K562 (cell line): ENCODE measurements at regions not wholly inside any gene's neighbourhood (a gene's known extent, or its start where the extent isn't known, plus 50 kb on each side); places are given as distances from the start of the nearest gene placed in this dataset.

ENCODE experiments used
- HMGN3 ChIP-seq: IDR thresholded peaks from 2 replicates; pipeline ENCODE4 v1.6.1; 2011; ENCODE audit warnings: borderline replicate concordance, low read depth, mild to moderate bottlenecking, mixed read lengths, low read length; ENCODE audit not compliant: insufficient read length; ENCODE audit errors: extremely low read depth
- HNRNPH1 ChIP-seq: fragments of 200-400 bp; formaldehyde crosslinking; optimal IDR thresholded peaks from 2 replicates; pipeline ENCODE3; 2017; ENCODE audit warnings: low read depth, mild to moderate bottlenecking, low read length, moderate library complexity
- NFIC ChIP-seq: fragments of 450-650 bp; IDR thresholded peaks from 2 replicates; pipeline ENCODE4 v1.6.1; 2017; ENCODE audit warnings: mild to moderate bottlenecking, inconsistent platforms
- RBM25 ChIP-seq: fragments of 200-400 bp; formaldehyde crosslinking; IDR thresholded peaks from 2 replicates; pipeline ENCODE4 v1.6.1; 2018; ENCODE audit warnings: low read length, low read depth, moderate library complexity; ENCODE audit not compliant: severe bottlenecking
- RCOR1 ChIP-seq, 2 experiments: IDR thresholded peaks; 2 replicates each; pipeline ENCODE4 v1.6.1; 2012; ENCODE audit warnings: low read depth in 2 of 2, low read length in 2 of 2, borderline replicate concordance in 1 of 2, improper control_type of control experiment in 1 of 2
- ZNF311 ChIP-seq: fragments of 250-450 bp; sonication (Bioruptor Pico); IDR thresholded peaks from 2 replicates; pipeline ENCODE4 v1.4.0; 2020; ENCODE audit warnings: mild to moderate bottlenecking, moderate library complexity
- ZNF436 ChIP-seq: fragments of 250-450, 450-650 bp; sonication (Bioruptor Pico); formaldehyde crosslinking; IDR thresholded peaks from 2 replicates; pipeline ENCODE4 v1.7.0; 2020; ENCODE audit warnings: mild to moderate bottlenecking
- TF ChIP-seq, protein P1 (sequence below): fragments of 150-350 bp; IDR thresholded peaks from 2 replicates; pipeline ENCODE4 v1.6.1; 2014; ENCODE audit warnings: low read depth, mild to moderate bottlenecking, low read length, borderline replicate concordance
- TF ChIP-seq, protein P2 (sequence below): fragments of 250-450 bp; sonication (Bioruptor Pico); IDR thresholded peaks from 2 replicates; pipeline ENCODE4 v1.8.0; 2022; ENCODE audit warnings: moderate library complexity, mild to moderate bottlenecking, inconsistent platforms
- TF ChIP-seq, protein P3 (sequence below): fragments of 450-650 bp; IDR thresholded peaks from 2 replicates; pipeline ENCODE4 v1.7.0; 2016; ENCODE audit warnings: borderline replicate concordance
- TF ChIP-seq, protein P4 (sequence below): fragments of 250-450 bp; sonication (Bioruptor Pico); IDR thresholded peaks from 2 replicates; pipeline ENCODE4 v1.8.0; 2021; ENCODE audit warnings: borderline replicate concordance, mild to moderate bottlenecking, moderate library complexity; ENCODE audit not compliant: poor library complexity, severe bottlenecking
- TF ChIP-seq, protein P5 (sequence below): sonication (generic); formaldehyde crosslinking; IDR thresholded peaks from 2 replicates; pipeline ENCODE4 v1.8.1; 2023; ENCODE audit warnings: missing genetic modification reagents, mild to moderate bottlenecking, borderline replicate concordance
- TF ChIP-seq, protein P6 (sequence below): fragments of 450-650 bp; IDR thresholded peaks from 2 replicates; pipeline ENCODE4 v1.6.1; 2016

DNA sequence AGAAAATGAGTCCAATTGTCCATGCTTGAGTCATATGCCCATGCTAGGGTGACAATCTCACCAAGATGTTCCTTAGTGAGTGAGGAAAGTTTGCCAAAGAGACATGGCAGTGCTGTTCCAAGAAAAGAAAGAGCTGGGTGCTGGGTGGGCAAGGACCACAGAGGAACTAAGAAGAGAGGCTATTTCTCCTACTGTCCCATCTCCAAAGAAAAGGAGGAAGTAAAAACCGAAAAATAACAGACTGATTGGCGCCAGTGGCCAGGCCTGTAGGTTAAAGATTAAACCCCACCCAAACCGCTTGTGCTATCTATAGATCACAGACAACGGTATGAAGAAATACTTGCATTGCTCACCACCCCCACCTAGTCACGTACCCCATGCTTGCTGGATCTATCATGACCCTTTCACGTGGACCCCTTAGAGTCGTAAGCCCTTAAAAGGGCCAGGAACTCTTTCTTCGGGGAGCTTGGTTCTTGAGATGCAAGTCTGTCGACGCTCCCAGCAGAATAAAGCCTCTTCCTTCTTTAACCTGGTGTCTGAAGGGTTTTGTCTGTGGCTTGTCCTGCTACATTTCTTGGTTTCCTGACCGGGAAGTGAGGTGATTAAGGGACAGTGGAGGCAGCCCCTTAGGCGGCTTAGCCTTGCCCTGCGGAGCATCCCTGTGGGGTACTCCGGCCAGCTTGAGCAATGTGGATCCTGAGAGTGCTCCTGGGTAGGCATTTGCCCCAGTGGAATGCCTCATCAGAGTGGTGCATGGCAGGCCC, 606.5 kb downstream of the UQCRFS1 start (continued):
- TF ChIP-seq, protein P1, sequence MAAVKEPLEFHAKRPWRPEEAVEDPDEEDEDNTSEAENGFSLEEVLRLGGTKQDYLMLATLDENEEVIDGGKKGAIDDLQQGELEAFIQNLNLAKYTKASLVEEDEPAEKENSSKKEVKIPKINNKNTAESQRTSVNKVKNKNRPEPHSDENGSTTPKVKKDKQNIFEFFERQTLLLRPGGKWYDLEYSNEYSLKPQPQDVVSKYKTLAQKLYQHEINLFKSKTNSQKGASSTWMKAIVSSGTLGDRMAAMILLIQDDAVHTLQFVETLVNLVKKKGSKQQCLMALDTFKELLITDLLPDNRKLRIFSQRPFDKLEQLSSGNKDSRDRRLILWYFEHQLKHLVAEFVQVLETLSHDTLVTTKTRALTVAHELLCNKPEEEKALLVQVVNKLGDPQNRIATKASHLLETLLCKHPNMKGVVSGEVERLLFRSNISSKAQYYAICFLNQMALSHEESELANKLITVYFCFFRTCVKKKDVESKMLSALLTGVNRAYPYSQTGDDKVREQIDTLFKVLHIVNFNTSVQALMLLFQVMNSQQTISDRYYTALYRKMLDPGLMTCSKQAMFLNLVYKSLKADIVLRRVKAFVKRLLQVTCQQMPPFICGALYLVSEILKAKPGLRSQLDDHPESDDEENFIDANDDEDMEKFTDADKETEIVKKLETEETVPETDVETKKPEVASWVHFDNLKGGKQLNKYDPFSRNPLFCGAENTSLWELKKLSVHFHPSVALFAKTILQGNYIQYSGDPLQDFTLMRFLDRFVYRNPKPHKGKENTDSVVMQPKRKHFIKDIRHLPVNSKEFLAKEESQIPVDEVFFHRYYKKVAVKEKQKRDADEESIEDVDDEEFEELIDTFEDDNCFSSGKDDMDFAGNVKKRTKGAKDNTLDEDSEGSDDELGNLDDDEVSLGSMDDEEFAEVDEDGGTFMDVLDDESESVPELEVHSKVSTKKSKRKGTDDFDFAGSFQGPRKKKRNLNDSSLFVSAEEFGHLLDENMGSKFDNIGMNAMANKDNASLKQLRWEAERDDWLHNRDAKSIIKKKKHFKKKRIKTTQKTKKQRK = no peak
- TF ChIP-seq ZNF436 (CRISPR knock-in tag) (no peak), NFIC (peak; percentile 86), HMGN3 (peak; percentile 69), RCOR1 (IDR thresholded peaks at IDR 0.05; ENCODE audit: borderline replicate concordance in 1 of 2, low read depth in 2 of 2, low read length in 2 of 2) (peak in 1 of 2 experiments; percentile 71; a peak in 2 of 4 replicates), RBM25 (no peak), ZNF311 (CRISPR knock-in tag) (no peak), HNRNPH1 (no peak)
- TF ChIP-seq, protein P2, sequence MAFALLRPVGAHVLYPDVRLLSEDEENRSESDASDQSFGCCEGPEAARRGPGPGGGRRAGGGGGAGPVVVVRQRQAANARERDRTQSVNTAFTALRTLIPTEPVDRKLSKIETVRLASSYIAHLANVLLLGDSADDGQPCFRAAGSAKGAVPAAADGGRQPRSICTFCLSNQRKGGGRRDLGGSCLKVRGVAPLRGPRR = no peak
- TF ChIP-seq, protein P3, sequence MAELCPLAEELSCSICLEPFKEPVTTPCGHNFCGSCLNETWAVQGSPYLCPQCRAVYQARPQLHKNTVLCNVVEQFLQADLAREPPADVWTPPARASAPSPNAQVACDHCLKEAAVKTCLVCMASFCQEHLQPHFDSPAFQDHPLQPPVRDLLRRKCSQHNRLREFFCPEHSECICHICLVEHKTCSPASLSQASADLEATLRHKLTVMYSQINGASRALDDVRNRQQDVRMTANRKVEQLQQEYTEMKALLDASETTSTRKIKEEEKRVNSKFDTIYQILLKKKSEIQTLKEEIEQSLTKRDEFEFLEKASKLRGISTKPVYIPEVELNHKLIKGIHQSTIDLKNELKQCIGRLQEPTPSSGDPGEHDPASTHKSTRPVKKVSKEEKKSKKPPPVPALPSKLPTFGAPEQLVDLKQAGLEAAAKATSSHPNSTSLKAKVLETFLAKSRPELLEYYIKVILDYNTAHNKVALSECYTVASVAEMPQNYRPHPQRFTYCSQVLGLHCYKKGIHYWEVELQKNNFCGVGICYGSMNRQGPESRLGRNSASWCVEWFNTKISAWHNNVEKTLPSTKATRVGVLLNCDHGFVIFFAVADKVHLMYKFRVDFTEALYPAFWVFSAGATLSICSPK = no peak
- TF ChIP-seq, protein P4, sequence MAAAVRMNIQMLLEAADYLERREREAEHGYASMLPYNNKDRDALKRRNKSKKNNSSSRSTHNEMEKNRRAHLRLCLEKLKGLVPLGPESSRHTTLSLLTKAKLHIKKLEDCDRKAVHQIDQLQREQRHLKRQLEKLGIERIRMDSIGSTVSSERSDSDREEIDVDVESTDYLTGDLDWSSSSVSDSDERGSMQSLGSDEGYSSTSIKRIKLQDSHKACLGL = no peak
- TF ChIP-seq, protein P5, sequence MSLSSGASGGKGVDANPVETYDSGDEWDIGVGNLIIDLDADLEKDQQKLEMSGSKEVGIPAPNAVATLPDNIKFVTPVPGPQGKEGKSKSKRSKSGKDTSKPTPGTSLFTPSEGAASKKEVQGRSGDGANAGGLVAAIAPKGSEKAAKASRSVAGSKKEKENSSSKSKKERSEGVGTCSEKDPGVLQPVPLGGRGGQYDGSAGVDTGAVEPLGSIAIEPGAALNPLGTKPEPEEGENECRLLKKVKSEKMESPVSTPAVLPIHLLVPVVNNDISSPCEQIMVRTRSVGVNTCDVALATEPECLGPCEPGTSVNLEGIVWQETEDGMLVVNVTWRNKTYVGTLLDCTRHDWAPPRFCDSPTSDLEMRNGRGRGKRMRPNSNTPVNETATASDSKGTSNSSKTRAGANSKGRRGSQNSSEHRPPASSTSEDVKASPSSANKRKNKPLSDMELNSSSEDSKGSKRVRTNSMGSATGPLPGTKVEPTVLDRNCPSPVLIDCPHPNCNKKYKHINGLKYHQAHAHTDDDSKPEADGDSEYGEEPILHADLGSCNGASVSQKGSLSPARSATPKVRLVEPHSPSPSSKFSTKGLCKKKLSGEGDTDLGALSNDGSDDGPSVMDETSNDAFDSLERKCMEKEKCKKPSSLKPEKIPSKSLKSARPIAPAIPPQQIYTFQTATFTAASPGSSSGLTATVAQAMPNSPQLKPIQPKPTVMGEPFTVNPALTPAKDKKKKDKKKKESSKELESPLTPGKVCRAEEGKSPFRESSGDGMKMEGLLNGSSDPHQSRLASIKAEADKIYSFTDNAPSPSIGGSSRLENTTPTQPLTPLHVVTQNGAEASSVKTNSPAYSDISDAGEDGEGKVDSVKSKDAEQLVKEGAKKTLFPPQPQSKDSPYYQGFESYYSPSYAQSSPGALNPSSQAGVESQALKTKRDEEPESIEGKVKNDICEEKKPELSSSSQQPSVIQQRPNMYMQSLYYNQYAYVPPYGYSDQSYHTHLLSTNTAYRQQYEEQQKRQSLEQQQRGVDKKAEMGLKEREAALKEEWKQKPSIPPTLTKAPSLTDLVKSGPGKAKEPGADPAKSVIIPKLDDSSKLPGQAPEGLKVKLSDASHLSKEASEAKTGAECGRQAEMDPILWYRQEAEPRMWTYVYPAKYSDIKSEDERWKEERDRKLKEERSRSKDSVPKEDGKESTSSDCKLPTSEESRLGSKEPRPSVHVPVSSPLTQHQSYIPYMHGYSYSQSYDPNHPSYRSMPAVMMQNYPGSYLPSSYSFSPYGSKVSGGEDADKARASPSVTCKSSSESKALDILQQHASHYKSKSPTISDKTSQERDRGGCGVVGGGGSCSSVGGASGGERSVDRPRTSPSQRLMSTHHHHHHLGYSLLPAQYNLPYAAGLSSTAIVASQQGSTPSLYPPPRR (CRISPR knock-in tag) = 0 out of 2 replicates have a peak, but pooled peaks have one; percentile 38
- TF ChIP-seq, protein P6, sequence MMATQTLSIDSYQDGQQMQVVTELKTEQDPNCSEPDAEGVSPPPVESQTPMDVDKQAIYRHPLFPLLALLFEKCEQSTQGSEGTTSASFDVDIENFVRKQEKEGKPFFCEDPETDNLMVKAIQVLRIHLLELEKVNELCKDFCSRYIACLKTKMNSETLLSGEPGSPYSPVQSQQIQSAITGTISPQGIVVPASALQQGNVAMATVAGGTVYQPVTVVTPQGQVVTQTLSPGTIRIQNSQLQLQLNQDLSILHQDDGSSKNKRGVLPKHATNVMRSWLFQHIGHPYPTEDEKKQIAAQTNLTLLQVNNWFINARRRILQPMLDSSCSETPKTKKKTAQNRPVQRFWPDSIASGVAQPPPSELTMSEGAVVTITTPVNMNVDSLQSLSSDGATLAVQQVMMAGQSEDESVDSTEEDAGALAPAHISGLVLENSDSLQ = peak; percentile 72
